ENCODE measurements at regions not wholly inside any gene's neighbourhood (a gene's known extent, or its start where the extent isn't known, plus 50 kb on each side); places are given as distances from the start of the nearest gene placed in this dataset.

- no peak for TF ChIP-seq CTCF (IDR thresholded peaks at IDR 0.05; ENCODE audit: insufficient read depth, low read length)
- TF ChIP-seq POLR2AphosphoS5 (IDR thresholded peaks at IDR 0.05; ENCODE audit: low read depth) = no peak
These were observed 478.8 kb upstream of the CDH11 start for GRCh38 chr16:65600629-65601028.
